CD4-positive, alpha-beta T cell treated with Interleukin-1 beta for 1 hour (primary cell): ENCODE measurements at regions not wholly inside any gene's neighbourhood (a gene's known extent, or its start where the extent isn't known, plus 50 kb on each side); places are given as distances from the start of the nearest gene placed in this dataset.

ENCODE experiments used
- DNase-seq, 2 donors: peaks; one replicate each; pipeline ENCODE4 v3.0.0-alpha.2; 2020 to 2022

DNA sequence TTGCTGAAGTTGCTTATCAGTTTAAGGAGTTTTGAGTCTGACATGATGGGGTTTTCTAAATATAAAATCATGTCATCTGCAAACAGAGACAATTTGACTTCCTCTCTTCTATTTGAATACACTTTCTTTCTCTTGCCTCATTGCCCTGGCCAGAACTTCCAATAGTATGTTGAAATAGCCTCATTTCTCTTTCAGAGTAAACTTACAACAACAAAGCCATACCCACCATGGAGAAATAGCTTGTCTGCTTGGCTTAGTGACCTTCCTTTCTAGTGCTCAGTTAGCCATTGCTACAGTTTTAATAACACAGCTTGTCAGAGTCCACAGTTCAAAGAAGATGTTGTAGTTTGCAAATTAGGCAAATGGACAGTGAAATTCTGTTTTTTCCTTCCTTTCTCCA lies 228.0 kb downstream of the ETAA1 start:
- no peak for DNase-seq

DNA sequence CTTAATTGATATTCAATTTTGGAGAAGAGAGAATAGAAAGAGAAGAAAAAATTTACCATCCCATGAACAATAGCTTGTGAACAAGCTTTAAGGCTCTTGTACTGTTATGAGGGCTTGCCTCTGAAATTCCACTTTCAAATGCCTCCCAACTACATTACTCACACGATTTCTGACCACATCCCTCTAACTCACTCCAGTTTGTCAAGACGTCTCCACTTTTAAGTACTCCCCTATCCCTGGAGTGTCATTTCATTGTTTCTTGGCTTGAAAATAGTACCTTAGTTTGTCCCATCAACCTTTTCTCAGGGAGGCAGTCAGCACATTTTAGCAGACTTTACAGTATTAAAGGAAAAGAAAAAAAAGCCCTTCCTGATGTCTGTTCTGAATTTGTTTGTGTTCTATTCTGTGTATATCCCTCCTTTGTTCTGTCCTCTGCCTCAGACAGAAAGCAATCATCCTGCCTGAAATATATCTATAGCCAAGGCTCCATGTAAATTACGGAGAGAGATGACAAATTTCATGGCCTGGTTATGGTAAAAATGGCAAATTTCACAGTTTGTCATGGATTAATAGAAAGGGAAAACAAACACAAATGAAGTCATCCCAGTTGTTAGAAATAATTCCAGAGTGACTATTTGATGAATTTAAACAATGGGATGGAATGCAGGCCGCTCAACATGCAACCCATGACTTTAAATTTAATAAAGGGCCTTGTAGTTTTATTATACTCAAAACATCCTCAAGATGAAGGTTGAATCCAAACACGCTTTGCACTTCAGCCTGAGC lies 228.8 kb downstream of the ETAA1 start:
- no peak for DNase-seq

DNA sequence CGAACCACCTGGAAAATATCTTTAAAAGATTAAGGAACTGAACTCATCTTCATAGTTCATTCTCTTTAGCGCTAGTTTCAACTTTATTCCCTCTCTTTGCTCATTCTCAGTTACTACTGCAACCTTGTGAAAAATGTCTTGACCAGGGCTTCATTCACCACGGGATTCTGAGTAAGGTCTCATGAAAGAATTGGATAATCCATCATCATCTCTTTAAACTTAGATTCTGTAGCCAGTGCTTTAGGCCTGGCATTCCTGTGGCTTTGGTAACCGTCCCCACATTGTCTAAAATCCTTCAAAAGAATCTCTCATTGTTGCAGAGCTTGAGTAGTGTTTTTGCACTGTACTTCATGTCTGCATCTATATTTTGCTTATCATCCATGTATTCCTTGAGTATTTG lies 229.5 kb downstream of the ETAA1 start:
- no peak for DNase-seq

DNA sequence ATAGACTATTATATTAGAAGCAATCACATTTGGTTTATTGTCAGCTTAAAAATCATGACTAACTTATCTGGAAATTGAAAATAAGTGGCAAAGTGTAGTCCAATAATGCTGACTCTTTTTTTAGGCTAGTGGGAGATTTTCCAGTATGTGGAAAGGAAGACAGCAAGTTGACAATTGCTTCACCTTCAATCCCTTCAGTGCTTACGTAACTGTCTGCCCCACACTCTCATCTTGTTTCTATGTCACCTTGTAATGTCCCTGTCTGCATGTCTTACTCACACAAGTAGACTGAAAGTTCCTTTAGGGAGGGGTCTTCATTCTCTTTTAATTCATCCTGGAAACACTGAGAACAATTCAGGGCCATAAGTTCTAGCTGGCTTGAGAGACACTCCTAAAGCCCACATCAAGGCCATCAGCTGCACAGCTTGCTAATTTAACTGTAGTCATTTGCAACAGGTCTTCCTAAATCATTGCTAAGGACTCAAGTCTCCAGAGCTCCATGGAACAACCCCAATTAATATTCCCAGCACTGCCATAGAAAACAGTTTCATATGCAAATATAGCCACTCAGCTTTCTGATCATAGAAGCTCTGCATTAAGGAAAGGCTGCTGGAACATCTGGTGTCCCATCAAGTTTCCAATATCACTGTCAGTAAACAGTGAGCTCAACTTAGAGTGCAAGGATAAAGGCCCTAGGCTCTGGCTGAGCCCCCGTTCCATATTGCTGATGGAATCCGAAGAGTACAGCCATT lies 230.5 kb downstream of the ETAA1 start:
- no peak for DNase-seq

GRCh38 chr2:67628892-67629291 lies 231.8 kb downstream of the ETAA1 start:
- no peak for DNase-seq

DNA sequence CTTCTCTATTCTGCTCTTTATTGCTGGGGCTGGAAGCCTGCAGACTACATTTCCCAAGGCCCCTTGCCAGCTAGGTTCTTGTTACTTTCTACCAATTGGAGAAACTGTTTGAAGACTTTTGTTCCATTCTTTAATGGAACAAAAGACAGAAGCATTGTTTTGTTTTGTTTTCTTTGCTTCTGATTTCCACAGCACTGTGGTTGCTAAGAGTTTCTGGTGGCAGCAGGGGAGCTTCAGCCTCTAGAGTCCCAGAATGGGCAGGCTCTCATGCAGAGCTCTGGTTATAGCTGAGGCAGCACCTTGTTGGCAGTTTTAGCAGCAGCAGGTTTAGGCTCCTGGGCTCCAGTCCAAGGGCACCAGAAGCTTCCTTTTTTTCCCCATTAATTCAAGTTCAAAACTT lies 234.3 kb downstream of the ETAA1 start:
- no peak for DNase-seq

- DNase-seq, result no peak
These were observed 236.2 kb downstream of the ETAA1 start for GRCh38 chr2:67633212-67633856.

DNA sequence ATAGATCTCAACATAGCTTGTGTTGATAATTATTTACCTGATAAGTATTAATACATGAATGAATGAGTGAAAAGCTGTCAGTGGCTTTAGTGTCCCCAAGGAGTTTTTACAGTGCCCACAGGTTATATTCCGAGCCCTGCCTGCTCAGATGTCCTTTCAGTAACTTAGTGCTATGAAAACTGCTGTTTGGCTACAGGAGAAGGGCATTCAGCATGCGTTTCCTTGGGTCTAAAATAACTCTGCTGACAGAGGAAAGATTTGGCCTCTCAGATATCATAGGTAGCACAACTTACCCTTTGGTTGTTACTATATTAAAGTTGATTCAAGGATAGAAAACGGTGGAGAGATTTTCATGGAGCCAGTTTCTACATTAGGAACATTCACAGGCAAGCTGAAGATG lies 241.0 kb downstream of the ETAA1 start:
- no peak for DNase-seq

- no peak for DNase-seq
These were observed 244.3 kb downstream of the ETAA1 start for GRCh38 chr2:67641312-67642045.

GRCh38 chr2:67642046-67642382 lies 244.9 kb downstream of the ETAA1 start:
- no peak for DNase-seq

- no peak for DNase-seq
These were observed 245.8 kb downstream of the ETAA1 start for GRCh38 chr2:67642961-67643360.

DNA sequence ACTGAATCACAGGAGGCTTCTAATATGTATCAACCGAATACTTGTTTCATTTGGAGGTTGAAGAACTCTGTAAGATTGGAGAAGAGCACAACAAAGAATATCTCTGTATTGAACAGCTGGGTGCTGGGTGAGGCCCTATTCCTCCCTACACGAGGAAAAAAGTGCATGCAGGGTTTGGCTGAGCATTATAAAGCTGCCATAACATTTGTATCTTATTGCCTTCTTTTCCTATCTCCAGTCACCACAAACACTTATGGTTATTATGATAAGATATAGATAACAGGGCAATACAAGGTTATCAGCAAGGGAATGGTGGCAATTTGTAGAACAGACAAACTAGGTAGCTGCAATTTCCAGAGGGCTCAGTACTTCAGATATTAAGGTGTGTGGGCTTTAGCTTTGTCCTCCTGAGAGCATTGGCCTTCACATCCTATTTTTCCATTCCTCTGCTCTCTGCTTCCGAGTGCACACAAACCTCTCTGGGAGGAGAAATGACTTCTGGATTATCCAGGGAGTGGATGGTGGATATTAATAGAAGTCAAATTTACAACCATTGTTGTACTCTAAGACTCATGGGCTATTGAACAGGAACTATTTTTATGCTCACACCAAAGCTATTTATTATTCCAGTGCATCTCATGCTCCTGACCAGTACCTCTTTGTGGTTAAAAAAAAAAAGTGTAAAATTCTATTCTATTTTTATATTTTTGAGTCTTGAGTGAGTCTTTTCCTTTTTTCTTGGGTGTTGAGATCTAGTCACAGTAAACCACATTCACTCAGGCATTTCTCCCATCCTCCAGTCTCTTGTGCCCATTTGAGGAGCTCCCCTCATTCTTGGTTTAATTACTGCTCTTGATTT lies 248.4 kb downstream of the ETAA1 start:
- DNase-seq, result no peak

- DNase-seq, result no peak
These were observed 249.7 kb downstream of the ETAA1 start for GRCh38 chr2:67646714-67647333.

DNA sequence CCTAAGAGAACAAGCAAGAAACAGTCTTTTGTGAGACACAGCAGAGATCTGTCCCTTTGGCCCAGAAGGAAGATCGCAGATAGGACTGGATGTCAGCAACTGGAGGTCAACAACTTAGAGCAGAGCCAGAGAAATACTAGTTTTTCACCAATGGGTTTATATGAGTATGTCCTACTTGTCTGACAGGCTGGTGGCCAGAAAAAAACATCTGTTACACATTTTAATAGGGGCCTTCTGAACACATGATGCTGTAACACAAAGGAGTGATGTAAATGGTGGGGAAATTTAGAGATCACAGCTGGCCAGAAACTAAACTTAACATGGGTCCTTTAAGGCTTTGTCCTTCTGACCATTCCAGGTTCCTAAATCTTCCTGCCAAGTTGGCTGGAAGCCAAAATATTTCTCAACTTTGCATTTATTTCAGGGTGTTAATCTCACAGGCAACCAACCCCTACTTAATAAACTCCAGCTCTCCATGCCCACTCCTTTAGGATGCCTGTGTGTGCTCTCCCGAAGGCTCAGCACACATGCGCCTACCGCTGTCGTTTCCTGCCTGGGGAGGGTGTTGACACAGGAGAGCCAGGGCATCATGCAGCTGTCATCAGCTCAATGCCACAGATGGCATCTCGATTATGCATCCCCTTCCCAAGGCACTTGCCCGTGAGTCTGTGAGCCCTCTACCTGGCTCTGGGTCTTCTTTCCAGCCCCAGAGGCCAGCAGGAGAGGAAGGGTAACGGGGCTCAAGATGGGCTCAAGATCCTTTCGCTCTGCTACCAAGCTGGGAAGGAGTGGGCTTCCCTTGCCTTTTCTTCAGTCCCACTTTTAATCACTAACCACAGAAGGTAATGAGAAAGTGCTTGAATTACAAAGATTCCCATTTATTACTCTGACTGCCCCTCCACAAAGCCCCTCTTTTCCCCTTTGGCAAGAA lies 252.5 kb downstream of the ETAA1 start:
- no peak for DNase-seq

- no peak for DNase-seq
These were observed 253.4 kb downstream of the ETAA1 start for GRCh38 chr2:67650291-67651133.

GRCh38 chr2:67651565-67651964 lies 254.4 kb downstream of the ETAA1 start:
- no peak for DNase-seq

- no peak for DNase-seq
These were observed 255.5 kb downstream of the ETAA1 start for GRCh38 chr2:67652679-67653078.

DNA sequence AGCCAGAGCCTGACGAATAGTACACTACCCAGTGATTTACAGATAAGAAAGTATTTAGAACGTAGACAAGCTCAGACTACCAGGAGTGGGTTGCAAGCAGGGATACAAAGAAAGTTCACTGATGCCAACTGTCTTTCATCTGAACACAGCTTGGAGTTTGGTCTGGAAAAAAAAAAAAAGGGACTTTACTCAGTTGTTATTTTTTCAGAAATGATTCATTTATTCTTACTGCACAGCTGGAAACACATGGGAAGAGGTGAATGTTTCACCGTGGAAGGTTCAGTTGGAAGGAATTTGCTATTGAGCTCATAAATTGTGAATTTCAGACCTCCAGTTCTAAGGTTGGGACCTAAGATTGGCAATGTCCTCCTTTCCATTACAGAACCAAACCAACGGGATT lies 259.7 kb downstream of the ETAA1 start:
- DNase-seq, result no peak

DNA sequence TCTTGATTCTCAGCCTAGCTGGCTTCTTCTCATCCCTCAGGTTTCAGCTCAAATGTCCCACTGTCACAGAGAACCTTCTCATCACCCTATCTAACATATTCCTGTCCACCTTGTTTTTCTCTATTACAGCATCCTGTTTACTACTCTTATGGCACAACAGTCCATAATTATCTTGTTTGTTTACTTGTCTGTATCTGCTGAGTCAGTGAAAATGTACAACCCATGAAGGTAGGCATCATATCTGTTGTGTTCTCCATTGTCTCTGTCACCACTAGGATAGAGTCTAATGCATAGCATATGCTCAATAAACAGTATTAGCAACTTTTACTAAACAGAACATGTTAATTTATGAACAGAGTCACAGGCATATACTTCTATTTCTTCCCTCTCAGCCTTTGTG lies 261.7 kb downstream of the ETAA1 start:
- DNase-seq, result no peak
